ENCODE measurements at regions not wholly inside any gene's neighbourhood (a gene's known extent, or its start where the extent isn't known, plus 50 kb on each side); places are given as distances from the start of the nearest gene placed in this dataset.

GRCh38 chr5:163177971-163178370, 259.4 kb upstream of the CCNG1 start:
- no peak for TF ChIP-seq CTCF (IDR thresholded peaks at IDR 0.05; ENCODE audit: low read depth, low read length)
- no peak for DNase-seq (ENCODE audit: low read depth in 2 of 2)
- no peak overlapping the region for H3K4me3 ChIP-seq (replicated peaks in 1 of 2; ENCODE audit: low read depth in 2 of 2, low read length in 2 of 2)

- TF ChIP-seq CTCF (IDR thresholded peaks at IDR 0.05; ENCODE audit: low read depth, low read length): no peak
- H3K4me3 ChIP-seq (replicated peaks in 1 of 2; ENCODE audit: low read depth in 2 of 2, low read length in 2 of 2): no peak overlapping the region
- no peak for DNase-seq (ENCODE audit: low read depth in 2 of 2)
Measured at GRCh38 chr5:163185315-163185714, 252.1 kb upstream of the CCNG1 start.

- no peak for TF ChIP-seq CTCF (IDR thresholded peaks at IDR 0.05; ENCODE audit: low read depth, low read length)
- H3K4me3 ChIP-seq (replicated peaks in 1 of 2; ENCODE audit: low read depth in 2 of 2, low read length in 2 of 2): no peak overlapping the region
- no peak for DNase-seq (ENCODE audit: low read depth in 2 of 2)
Measured at GRCh38 chr5:163189023-163189553, 248.3 kb upstream of the CCNG1 start.

GRCh38 chr5:163190283-163190682, 247.1 kb upstream of the CCNG1 start:
- DNase-seq (ENCODE audit: low read depth in 2 of 2): no peak
- TF ChIP-seq CTCF (IDR thresholded peaks at IDR 0.05; ENCODE audit: low read depth, low read length): no peak
- H3K4me3 ChIP-seq (replicated peaks in 1 of 2; ENCODE audit: low read depth in 2 of 2, low read length in 2 of 2): no peak overlapping the region

GRCh38 chr5:163190784-163191183, 246.6 kb upstream of the CCNG1 start:
- no peak for TF ChIP-seq CTCF (IDR thresholded peaks at IDR 0.05; ENCODE audit: low read depth, low read length)

GRCh38 chr5:163193886-163194285, 243.5 kb upstream of the CCNG1 start:
- TF ChIP-seq CTCF (IDR thresholded peaks at IDR 0.05; ENCODE audit: low read depth, low read length): no peak
- H3K4me3 ChIP-seq (replicated peaks in 1 of 2; ENCODE audit: low read depth in 2 of 2, low read length in 2 of 2): no peak overlapping the region
- DNase-seq (ENCODE audit: low read depth in 2 of 2): no peak

More at GRCh38 chr5:163190784-163191183, 246.6 kb upstream of the CCNG1 start:
- no peak for DNase-seq (ENCODE audit: low read depth in 2 of 2)
- H3K4me3 ChIP-seq (replicated peaks in 1 of 2; ENCODE audit: low read depth in 2 of 2, low read length in 2 of 2): no peak overlapping the region

- DNase-seq (ENCODE audit: low read depth in 2 of 2): no peak
- no peak for TF ChIP-seq CTCF (IDR thresholded peaks at IDR 0.05; ENCODE audit: low read depth, low read length)
- H3K4me3 ChIP-seq (replicated peaks in 1 of 2; ENCODE audit: low read depth in 2 of 2, low read length in 2 of 2): no peak overlapping the region
Measured at GRCh38 chr5:163205645-163206044, 231.8 kb upstream of the CCNG1 start.

Measured in cardiac fibroblast (primary cell).